Sigmoid colon (tissue), 4 donors: ENCODE measurements at regions not wholly inside any gene's neighbourhood (a gene's known extent, or its start where the extent isn't known, plus 50 kb on each side); places are given as distances from the start of the nearest gene placed in this dataset.

Source experiments
- EP300 ChIP-seq, 4 donors: sonication (generic); formaldehyde crosslinking; IDR thresholded peaks; one replicate each; pipeline ENCODE4 v1.6.1; 2017; ENCODE audit warnings: antibody characterized with exemption in 4 of 4
- POLR2A ChIP-seq, 2 donors: fragments of 450-650 bp; IDR thresholded peaks; one replicate each; pipeline ENCODE4 v1.6.1; 2016; ENCODE audit warnings: antibody characterized with exemption in 2 of 2, mild to moderate bottlenecking in 2 of 2, moderate library complexity in 2 of 2
- POLR2AphosphoS5 ChIP-seq, 4 donors: sonication (generic); formaldehyde crosslinking; IDR thresholded peaks; one replicate each; pipeline ENCODE4 v1.6.1; 2017; ENCODE audit warnings: antibody characterized with exemption in 4 of 4
- TF ChIP-seq, protein P1 (sequence below), 4 experiments: fragments of 450-650 bp in 3 of 4; fragments of 200-600 bp in 1 of 4; IDR thresholded peaks; one replicate each; pipeline ENCODE4 v1.5.1; 2016 to 2019; ENCODE audit warnings: antibody characterized with exemption in 4 of 4, mild to moderate bottlenecking in 3 of 4, moderate library complexity in 2 of 4

DNA sequence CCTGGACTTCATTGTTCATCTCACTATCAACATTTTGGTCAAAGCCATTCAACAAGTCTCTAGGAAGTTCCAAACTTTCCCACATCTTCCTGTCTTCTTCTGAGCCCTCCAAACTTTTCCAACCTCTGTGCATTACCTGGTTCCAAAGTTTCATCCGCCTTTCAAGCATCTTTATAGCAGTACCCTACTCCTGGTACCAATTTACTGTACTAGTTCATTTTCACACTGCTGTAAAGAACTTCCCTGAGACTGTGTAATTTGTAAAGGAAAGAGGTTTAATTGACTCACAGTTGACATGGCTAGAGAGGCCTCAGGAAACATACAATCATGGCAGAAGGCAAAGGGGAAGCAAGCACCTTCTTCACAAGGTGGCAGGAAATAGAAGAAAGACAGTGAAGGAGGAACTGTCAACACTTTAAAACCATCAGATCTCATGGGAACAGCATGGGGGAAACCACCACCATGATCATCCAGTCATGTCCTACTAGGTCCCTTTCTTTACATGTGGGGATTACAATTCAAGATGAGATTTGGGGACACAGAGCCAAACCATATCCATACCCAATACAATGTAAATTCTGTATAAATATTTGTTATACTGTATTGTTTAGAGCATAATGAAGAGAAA, 109.7 kb downstream of the C12orf75 start:
- TF ChIP-seq, protein P1, sequence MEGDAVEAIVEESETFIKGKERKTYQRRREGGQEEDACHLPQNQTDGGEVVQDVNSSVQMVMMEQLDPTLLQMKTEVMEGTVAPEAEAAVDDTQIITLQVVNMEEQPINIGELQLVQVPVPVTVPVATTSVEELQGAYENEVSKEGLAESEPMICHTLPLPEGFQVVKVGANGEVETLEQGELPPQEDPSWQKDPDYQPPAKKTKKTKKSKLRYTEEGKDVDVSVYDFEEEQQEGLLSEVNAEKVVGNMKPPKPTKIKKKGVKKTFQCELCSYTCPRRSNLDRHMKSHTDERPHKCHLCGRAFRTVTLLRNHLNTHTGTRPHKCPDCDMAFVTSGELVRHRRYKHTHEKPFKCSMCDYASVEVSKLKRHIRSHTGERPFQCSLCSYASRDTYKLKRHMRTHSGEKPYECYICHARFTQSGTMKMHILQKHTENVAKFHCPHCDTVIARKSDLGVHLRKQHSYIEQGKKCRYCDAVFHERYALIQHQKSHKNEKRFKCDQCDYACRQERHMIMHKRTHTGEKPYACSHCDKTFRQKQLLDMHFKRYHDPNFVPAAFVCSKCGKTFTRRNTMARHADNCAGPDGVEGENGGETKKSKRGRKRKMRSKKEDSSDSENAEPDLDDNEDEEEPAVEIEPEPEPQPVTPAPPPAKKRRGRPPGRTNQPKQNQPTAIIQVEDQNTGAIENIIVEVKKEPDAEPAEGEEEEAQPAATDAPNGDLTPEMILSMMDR (IDR thresholded peaks at IDR 0.05) = no peak
- TF ChIP-seq POLR2A (IDR thresholded peaks at IDR 0.05) (no peak), POLR2AphosphoS5 (IDR thresholded peaks at IDR 0.05) (no peak), EP300 (IDR thresholded peaks at IDR 0.05) (no peak)
